Thyroid gland (tissue), 4 donors: ENCODE measurements at regions not wholly inside any gene's neighbourhood (a gene's known extent, or its start where the extent isn't known, plus 50 kb on each side); places are given as distances from the start of the nearest gene placed in this dataset.
"Not testable (repeated sequence)": the region's sequence is repeated elsewhere in the genome, so short reads cannot be mapped to it uniquely, and the experiment has no call there.

Source experiments
- CTCF ChIP-seq, 6 experiments: fragments of 200-600 bp in 3 of 6; fragments of 450-650 bp in 3 of 6; sonication (generic) in 3 of 6; IDR thresholded peaks; one replicate each; pipeline ENCODE4 v1.5.1; 2016 to 2019; ENCODE audit warnings: antibody characterized with exemption in 6 of 6, mild to moderate bottlenecking in 2 of 6, inconsistent platforms in 1 of 6, moderate library complexity in 1 of 6
- POLR2A ChIP-seq, 2 donors: fragments of 450-650 bp; IDR thresholded peaks; one replicate each; pipeline ENCODE4 v1.6.1; 2017; ENCODE audit warnings: antibody characterized with exemption in 2 of 2, mild to moderate bottlenecking in 2 of 2, moderate library complexity in 1 of 2

GRCh38 chr3:81051133-81051532, 710.3 kb downstream of the GBE1 start:
- TF ChIP-seq CTCF, POLR2A (IDR thresholded peaks at IDR 0.05): not testable (repeated sequence)
